B cell (primary cell): ENCODE measurements at regions not wholly inside any gene's neighbourhood (a gene's known extent, or its start where the extent isn't known, plus 50 kb on each side); places are given as distances from the start of the nearest gene placed in this dataset.

Source experiments
- ATAC-seq: fragments of 200-7000 bp; cut with Tn5 transposase; one replicate; pipeline ENCODE4 v1.10.0; 2021; ENCODE audit warnings: low read depth, mild to moderate bottlenecking, moderate number of reproducible peaks, moderate library complexity
- CTCF ChIA-PET: fragments of 350-600 bp; sonication (Branson Sonifier 250); formaldehyde crosslinking; loops from one replicate; lab custom pipeline; 2021; ENCODE audit warnings: antibody characterized with exemption, inconsistent platforms; lab: Charles Lee
- POLR2A ChIA-PET: fragments of 350-600 bp; sonication (Branson Sonifier 250); formaldehyde crosslinking; loops from one replicate; lab custom pipeline; 2021; ENCODE audit warnings: antibody characterized with exemption; lab: Charles Lee
- DNase-seq: peaks from one replicate; pipeline ENCODE4 v3.0.0; 2013
- H2AFZ ChIP-seq: 2 replicates; pipeline ENCODE4 v1.6.1; 2012; ENCODE audit warnings: mild to moderate bottlenecking, low read depth, low read length; ENCODE audit not compliant: insufficient read depth, poor library complexity, severe bottlenecking
- H3K27ac ChIP-seq, 2 donors: 1 replicate in 1 of 2; 2 replicates in 1 of 2; pipeline ENCODE4 v1.5.1; 2012 to 2013; ENCODE audit warnings: low read length in 2 of 2, mild to moderate bottlenecking in 2 of 2, moderate library complexity in 1 of 2
- H3K27me3 ChIP-seq, 4 experiments: fragments of 200-600 bp in 1 of 4; sonication (generic) in 1 of 4; replicated peaks in 1 of 4; 1 replicate in 2 of 4; 2 replicates in 2 of 4; pipeline versions ENCODE4 v1.6.1 to v1.7.0; 2013 to 2016; ENCODE audit warnings: low read length in 3 of 4, mild to moderate bottlenecking in 2 of 4, mixed read lengths in 1 of 4, moderate library complexity in 1 of 4; ENCODE audit not compliant: insufficient read depth in 4 of 4, control insufficient read depth in 3 of 4; ENCODE audit errors: control extremely low read depth in 1 of 4
- H3K36me3 ChIP-seq, 2 experiments: replicated peaks in 1 of 2; 1 replicate in 1 of 2; 2 replicates in 1 of 2; pipeline versions ENCODE4 v1.6.1 to v1.7.1; 2013; ENCODE audit warnings: low read length in 1 of 2; ENCODE audit not compliant: insufficient read depth in 2 of 2, control insufficient read depth in 1 of 2; ENCODE audit errors: control extremely low read depth in 1 of 2, extremely low read depth in 1 of 2
- H3K4me1 ChIP-seq, 2 donors: fragments of 200-600 bp in 1 of 2; sonication (generic) in 1 of 2; 1 replicate in 1 of 2; 2 replicates in 1 of 2; pipeline versions ENCODE4 v1.5.1 to v1.6.1; 2013 to 2017; ENCODE audit warnings: low read length in 2 of 2; ENCODE audit not compliant: control insufficient read depth in 2 of 2, insufficient read depth in 2 of 2
- H3K4me2 ChIP-seq: replicated peaks from 2 replicates; pipeline ENCODE3; 2012; ENCODE audit warnings: mild to moderate bottlenecking, low read depth, low read length; ENCODE audit not compliant: poor library complexity, severe bottlenecking
- H3K4me3 ChIP-seq, 5 experiments: fragments of 200-600 bp in 1 of 5; sonication (generic) in 1 of 5; 1 replicate in 3 of 5; 2 replicates in 2 of 5; pipeline versions ENCODE4 v1.5.1 to v1.7.0; 2011 to 2016; ENCODE audit warnings: low read length in 4 of 5, mild to moderate bottlenecking in 4 of 5, low read depth in 2 of 5, control low read depth in 1 of 5, moderate library complexity in 1 of 5; ENCODE audit not compliant: insufficient read depth in 1 of 5; ENCODE audit errors: control extremely low read depth in 1 of 5, extremely low read depth in 1 of 5
- H3K79me2 ChIP-seq: fragments of 200-600 bp; sonication (generic); one replicate; pipeline ENCODE4 v1.6.0; 2016; ENCODE audit warnings: low read length; ENCODE audit not compliant: control insufficient read depth, insufficient read depth
- H3K9ac ChIP-seq: fragments of 200-600 bp; sonication (generic); 2 replicates; pipeline ENCODE4 v1.6.1; 2017; ENCODE audit warnings: mild to moderate bottlenecking, low read length, moderate library complexity
- H3K9me3 ChIP-seq, 3 donors: one replicate each; pipeline versions ENCODE4 v1.6.1 to v1.7.1; 2013; ENCODE audit warnings: low read length in 2 of 3; ENCODE audit not compliant: control insufficient read depth in 2 of 3, insufficient read depth in 1 of 3; ENCODE audit errors: control extremely low read depth in 1 of 3
- H4K20me1 ChIP-seq: 2 replicates; pipeline ENCODE4 v1.6.0; 2012; ENCODE audit warnings: mild to moderate bottlenecking, low read length; ENCODE audit not compliant: insufficient read depth, control insufficient read depth, poor library complexity, severe bottlenecking
- H3K27ac Mint-ChIP-seq: one replicate; pipeline ENCODE4 v1.8.0; 2021; ENCODE audit warnings: mixed read lengths
- H3K27me3 Mint-ChIP-seq: one replicate; pipeline ENCODE4 v1.8.0; 2021; ENCODE audit warnings: mixed read lengths
- H3K4me1 Mint-ChIP-seq: one replicate; pipeline ENCODE4 v1.8.0; 2021; ENCODE audit warnings: mixed read lengths
- H3K4me3 Mint-ChIP-seq: one replicate; pipeline ENCODE4 v1.8.0; 2021; ENCODE audit warnings: mixed read lengths
- H3K9me3 Mint-ChIP-seq: one replicate; pipeline ENCODE4 v1.8.0; 2022; ENCODE audit warnings: mixed read lengths; ENCODE audit not compliant: insufficient read depth
- EZH2 ChIP-seq: IDR thresholded peaks from 2 replicates; pipeline ENCODE4 v1.6.1; 2012; ENCODE audit warnings: borderline replicate concordance, low read depth, mild to moderate bottlenecking, moderate library complexity, low read length; ENCODE audit not compliant: insufficient read depth, poor library complexity, severe bottlenecking
- WGBS: methylation state at CpG from one replicate; pipeline ENCODE4 v1.1.5; 2013; ENCODE audit warnings: missing lambda C conversion rate; ENCODE audit not compliant: insufficient coverage; 5-methylcytosine and 5-hydroxymethylcytosine counted together
- intact Hi-C: fragments of 100-400 bp; cut with micrococcal nuclease; formaldehyde crosslinking; loops from one replicate; pipeline ENCODE4 v1.10.0; 2022
- TF ChIP-seq, protein P1 (sequence below): fragments of 200-600 bp; IDR thresholded peaks from one replicate; pipeline ENCODE4 v1.8.0; 2022; ENCODE audit warnings: antibody characterized with exemption, mild to moderate bottlenecking

DNA sequence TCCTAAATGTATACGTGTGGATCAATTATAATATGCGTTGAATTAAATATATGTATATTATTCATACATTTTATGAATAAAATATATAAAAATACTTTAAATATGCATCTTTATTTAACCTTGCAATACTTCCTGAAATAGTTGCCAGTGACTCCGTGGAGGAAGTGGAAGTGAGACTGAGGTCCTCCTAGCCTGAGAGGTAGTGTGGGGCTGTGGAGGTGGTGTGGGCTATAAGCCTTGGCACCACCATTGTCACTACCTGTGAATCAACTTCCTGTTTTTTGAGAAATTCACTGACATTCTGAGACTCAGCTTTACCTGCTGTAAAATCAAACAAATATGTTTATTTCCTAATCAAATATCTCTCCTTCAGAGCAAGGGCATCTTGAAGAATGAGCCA is 514.2 kb downstream of the VRK1 start:
- Mint-ChIP-seq H3K9me3 (peaks cover 9% of the 10 kb centered on the region), H3K4me3 (no peak overlapping the region), H3K27ac (no peak overlapping the region), H3K27me3 (peaks cover 4% of the 10 kb centered on the region), H3K4me1 (no peaks in the 10 kb centered on the region)
- no peaks in the 10 kb centered on the region for H3K27me3 ChIP-seq
- no peaks in the 10 kb centered on the region for H3K4me1 ChIP-seq
- no peaks in the 10 kb centered on the region for H3K36me3 ChIP-seq
- H3K4me3 ChIP-seq, result no peak overlapping the region
- H3K4me2 ChIP-seq, result no peak overlapping the region
- intact Hi-C loops, result no loop called here
- DNase-seq (no peak), ATAC-seq (no peak)
- peaks cover 1 to 7% (median 5%) of the 10 kb centered on the region in 3 donors for H3K9me3 ChIP-seq
- POLR2A ChIA-PET, result no interaction called here
- TF ChIP-seq EZH2, result no peak
- TF ChIP-seq, protein P1, sequence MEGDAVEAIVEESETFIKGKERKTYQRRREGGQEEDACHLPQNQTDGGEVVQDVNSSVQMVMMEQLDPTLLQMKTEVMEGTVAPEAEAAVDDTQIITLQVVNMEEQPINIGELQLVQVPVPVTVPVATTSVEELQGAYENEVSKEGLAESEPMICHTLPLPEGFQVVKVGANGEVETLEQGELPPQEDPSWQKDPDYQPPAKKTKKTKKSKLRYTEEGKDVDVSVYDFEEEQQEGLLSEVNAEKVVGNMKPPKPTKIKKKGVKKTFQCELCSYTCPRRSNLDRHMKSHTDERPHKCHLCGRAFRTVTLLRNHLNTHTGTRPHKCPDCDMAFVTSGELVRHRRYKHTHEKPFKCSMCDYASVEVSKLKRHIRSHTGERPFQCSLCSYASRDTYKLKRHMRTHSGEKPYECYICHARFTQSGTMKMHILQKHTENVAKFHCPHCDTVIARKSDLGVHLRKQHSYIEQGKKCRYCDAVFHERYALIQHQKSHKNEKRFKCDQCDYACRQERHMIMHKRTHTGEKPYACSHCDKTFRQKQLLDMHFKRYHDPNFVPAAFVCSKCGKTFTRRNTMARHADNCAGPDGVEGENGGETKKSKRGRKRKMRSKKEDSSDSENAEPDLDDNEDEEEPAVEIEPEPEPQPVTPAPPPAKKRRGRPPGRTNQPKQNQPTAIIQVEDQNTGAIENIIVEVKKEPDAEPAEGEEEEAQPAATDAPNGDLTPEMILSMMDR, result no peak
- no peak overlapping the region for H3K9ac ChIP-seq
- H4K20me1 ChIP-seq, result no peaks in the 10 kb centered on the region
- H3K79me2 ChIP-seq, result no peaks in the 10 kb centered on the region
- CTCF ChIA-PET, result no interaction called here
- no peak overlapping the region for H2AFZ ChIP-seq
- no peak overlapping the region for H3K27ac ChIP-seq
- whole genome bisulfite sequencing, result no CpG with 5 or more reads among the region's 3 CpGs

DNA sequence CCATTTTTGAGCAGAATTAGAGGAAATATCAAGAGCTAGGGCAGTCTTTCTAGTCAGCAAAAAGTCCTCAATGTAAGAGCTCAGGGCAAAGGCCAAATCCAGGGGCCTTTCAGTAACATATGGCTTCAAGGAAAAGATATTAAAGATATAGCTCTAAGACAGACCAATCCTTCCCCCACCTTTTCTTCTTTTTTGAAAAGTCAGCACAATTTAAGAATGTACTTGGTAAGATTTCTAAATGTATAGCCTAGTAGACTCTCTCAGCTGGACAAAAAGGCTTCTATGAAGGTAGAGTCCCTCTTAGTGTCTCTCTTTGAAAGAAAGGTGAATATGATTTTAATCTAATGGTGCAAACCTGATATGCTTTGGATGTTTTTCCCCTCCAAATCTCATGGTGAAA is 515.7 kb downstream of the VRK1 start:
- no peaks in the 10 kb centered on the region for H3K4me1 Mint-ChIP-seq
- H3K27ac Mint-ChIP-seq, result no peak overlapping the region
- intact Hi-C loops, result no loop called here
- POLR2A ChIA-PET, result no interaction called here
- DNase-seq (no peak), ATAC-seq (no peak)
- Histone ChIP-seq H3K79me2 (no peaks in the 10 kb centered on the region), H3K4me2 (no peak overlapping the region), H4K20me1 (no peaks in the 10 kb centered on the region), H3K9me3 (peaks cover 1 to 7% (median 5%) of the 10 kb centered on the region in 3 donors), H3K36me3 (no peaks in the 10 kb centered on the region), H3K27ac (no peak overlapping the region), H2AFZ (no peak overlapping the region), H3K9ac (no peak overlapping the region), H3K4me3 (no peak overlapping the region), H3K4me1 (no peaks in the 10 kb centered on the region), H3K27me3 (no peaks in the 10 kb centered on the region)
- H3K27me3 Mint-ChIP-seq, result peaks cover 4% of the 10 kb centered on the region
- peaks cover 9% of the 10 kb centered on the region for H3K9me3 Mint-ChIP-seq
- H3K4me3 Mint-ChIP-seq, result no peak overlapping the region
- CTCF ChIA-PET, result no interaction called here
- TF ChIP-seq, protein P1, result no peak
- TF ChIP-seq EZH2, result no peak
